GM23338 (cell line): ENCODE measurements at regions not wholly inside any gene's neighbourhood (a gene's known extent, or its start where the extent isn't known, plus 50 kb on each side); places are given as distances from the start of the nearest gene placed in this dataset.

Experiments
- ATAC-seq: fragments of 200-7000 bp; cut with Tn5 transposase; 3 replicates; pipeline ENCODE4 v1.9.1; 2020
- DNase-seq: peaks from one replicate; pipeline ENCODE4 v3.0.0-alpha.2; 2015; ENCODE audit warnings: low spot score
- H2AFZ ChIP-seq: fragments of 200-600 bp; sonication (generic); 2 replicates; pipeline ENCODE4 v1.8.0; 2016; ENCODE audit warnings: antibody characterized with exemption, mild to moderate bottlenecking, moderate library complexity
- H3F3A ChIP-seq: fragments of 200-600 bp; sonication (generic); replicated peaks from 2 replicates; pipeline ENCODE4 v1.8.0; 2017; ENCODE audit warnings: antibody characterized with exemption, mixed run types, low read depth
- H3K27ac ChIP-seq: fragments of 200-600 bp; sonication (generic); 2 replicates; pipeline ENCODE4 v1.6.1; 2016; ENCODE audit warnings: low read depth
- H3K27me3 ChIP-seq: fragments of 200-600 bp; sonication (generic); 2 replicates; pipeline ENCODE4 v1.8.0; 2016; ENCODE audit warnings: mild to moderate bottlenecking, mixed run types, moderate library complexity; ENCODE audit not compliant: insufficient read depth
- H3K36me3 ChIP-seq: fragments of 200-600 bp; sonication (generic); 2 replicates; pipeline ENCODE4 v1.8.0; 2016; ENCODE audit warnings: mild to moderate bottlenecking; ENCODE audit not compliant: insufficient read depth
- H3K4me1 ChIP-seq: fragments of 200-600 bp; sonication (generic); 2 replicates; pipeline ENCODE4 v1.8.0; 2016; ENCODE audit warnings: mild to moderate bottlenecking, moderate library complexity; ENCODE audit not compliant: insufficient read depth
- H3K4me2 ChIP-seq: fragments of 200-600 bp; sonication (generic); 2 replicates; pipeline ENCODE4 v1.7.1; 2017; ENCODE audit warnings: mixed run types
- H3K4me3 ChIP-seq: fragments of 200-600 bp; sonication (generic); 2 replicates; pipeline ENCODE4 v1.6.1; 2016; ENCODE audit warnings: mixed run types
- H3K79me2 ChIP-seq: fragments of 200-600 bp; sonication (generic); replicated peaks from 2 replicates; pipeline ENCODE4 v1.8.0; 2017; ENCODE audit warnings: mild to moderate bottlenecking; ENCODE audit not compliant: insufficient read depth
- H3K9me2 ChIP-seq: fragments of 200-600 bp; sonication (generic); 2 replicates; pipeline ENCODE4 v1.8.0; 2017; ENCODE audit not compliant: insufficient read depth
- H4K20me1 ChIP-seq: fragments of 200-600 bp; sonication (generic); replicated peaks from 2 replicates; pipeline ENCODE4 v1.8.0; 2017; ENCODE audit warnings: mild to moderate bottlenecking; ENCODE audit not compliant: insufficient read depth
- H3K27ac Mint-ChIP-seq: 2 replicates; pipeline ENCODE4 v1.8.0; 2020; ENCODE audit warnings: inconsistent platforms, mild to moderate bottlenecking, moderate library complexity, mixed read lengths
- H3K27me3 Mint-ChIP-seq: 3 replicates; pipeline ENCODE4 v1.8.0; 2022; ENCODE audit warnings: low read depth, mild to moderate bottlenecking, moderate library complexity, mixed read lengths, inconsistent platforms; ENCODE audit not compliant: insufficient read depth, poor library complexity
- H3K36me3 Mint-ChIP-seq: 3 replicates; pipeline ENCODE4 v1.8.0; 2021; ENCODE audit warnings: low read depth, mild to moderate bottlenecking, inconsistent platforms, moderate library complexity, mixed read lengths
- H3K4me1 Mint-ChIP-seq: 3 replicates; pipeline ENCODE4 v1.8.0; 2020; ENCODE audit warnings: mild to moderate bottlenecking, inconsistent platforms, mixed read lengths
- H3K4me3 Mint-ChIP-seq: 3 replicates; pipeline ENCODE4 v1.8.0; 2021; ENCODE audit warnings: moderate library complexity, mild to moderate bottlenecking, inconsistent platforms, mixed read lengths
- H3K9me3 Mint-ChIP-seq: 3 replicates; pipeline ENCODE4 v1.8.0; 2020; ENCODE audit warnings: moderate library complexity, mild to moderate bottlenecking, inconsistent platforms, mixed read lengths
- CREB1 ChIP-seq: fragments of 250-450 bp; sonication (Bioruptor Pico); IDR thresholded peaks from 2 replicates; pipeline ENCODE4 v1.5.0; 2020; ENCODE audit warnings: low read depth, mild to moderate bottlenecking, moderate library complexity
- ETS1 ChIP-seq: IDR thresholded peaks from 2 replicates; pipeline ENCODE4 v1.6.1; 2016; ENCODE audit warnings: antibody characterized with exemption
- EZH2 ChIP-seq: fragments of 200-600 bp; sonication (generic); IDR thresholded peaks from one replicate; pipeline ENCODE4 v1.8.0; 2017; ENCODE audit warnings: antibody characterized with exemption, mild to moderate bottlenecking, low read depth; ENCODE audit not compliant: unreplicated experiment
- EZH2phosphoT487 ChIP-seq: fragments of 200-600 bp; sonication (generic); IDR thresholded peaks from one replicate; pipeline ENCODE4 v1.8.1; 2018; ENCODE audit warnings: antibody characterized with exemption; ENCODE audit not compliant: unreplicated experiment
- JUNB ChIP-seq: IDR thresholded peaks from one replicate; pipeline ENCODE4 v1.6.1; 2016; ENCODE audit warnings: antibody characterized with exemption; ENCODE audit not compliant: unreplicated experiment
- NANOG ChIP-seq: IDR thresholded peaks from 2 replicates; pipeline ENCODE4 v1.6.1; 2016; ENCODE audit warnings: antibody characterized with exemption, borderline replicate concordance
- POLR2AphosphoS5 ChIP-seq: IDR thresholded peaks from 2 replicates; pipeline ENCODE4 v1.6.1; 2016; ENCODE audit warnings: antibody characterized with exemption, low read depth
- STAT1 ChIP-seq: IDR thresholded peaks from one replicate; pipeline ENCODE4 v1.6.1; 2016; ENCODE audit warnings: antibody characterized with exemption; ENCODE audit not compliant: unreplicated experiment
- ZNF114 ChIP-seq: fragments of 250-450 bp; sonication (Bioruptor Pico); IDR thresholded peaks from 2 replicates; pipeline ENCODE4 v1.5.0; 2020; ENCODE audit warnings: mild to moderate bottlenecking, moderate library complexity
- ZNF331 ChIP-seq: fragments of 250-450 bp; sonication (Bioruptor Pico); IDR thresholded peaks from 2 replicates; pipeline ENCODE4 v1.5.0; 2020; ENCODE audit warnings: low read depth, mild to moderate bottlenecking, moderate library complexity
- ZNF462 ChIP-seq: fragments of 250-450 bp; sonication (Bioruptor Pico); IDR thresholded peaks from 2 replicates; pipeline ENCODE4 v1.5.0; 2020; ENCODE audit warnings: mild to moderate bottlenecking, moderate library complexity
- TF ChIP-seq, protein P1 (sequence below): IDR thresholded peaks from one replicate; pipeline ENCODE4 v1.6.1; 2018; ENCODE audit warnings: antibody characterized with exemption; ENCODE audit not compliant: unreplicated experiment
- TF ChIP-seq, protein P2 (sequence below), 2 experiments: fragments of 200-600 bp in 1 of 2; sonication (generic) in 1 of 2; conservative IDR thresholded peaks; 2 replicates each; pipeline versions ENCODE4 v1.5.1 to v1.6.1; 2016 to 2017; ENCODE audit warnings: antibody characterized with exemption in 2 of 2, low read depth in 2 of 2, mild to moderate bottlenecking in 2 of 2, moderate library complexity in 1 of 2

DNA sequence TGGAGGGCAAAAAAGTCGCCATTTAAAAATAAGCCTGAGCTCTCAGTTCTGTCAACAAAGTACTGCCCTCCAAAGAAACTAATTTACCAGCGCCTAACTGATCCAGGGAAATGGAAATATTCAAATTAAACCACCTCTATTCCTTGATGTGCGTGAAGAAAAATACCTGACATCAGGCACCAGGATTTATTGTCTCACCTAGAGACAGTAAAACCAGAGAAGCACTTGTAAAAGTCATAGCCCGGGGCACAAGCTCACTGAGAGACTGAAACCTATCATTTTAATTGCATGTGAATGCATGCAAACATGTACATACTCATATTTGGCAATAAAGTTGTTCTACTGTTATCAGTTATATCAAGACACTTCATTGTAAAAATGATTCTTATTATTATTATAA is 147.3 kb upstream of the VSTM2A start:
- Histone ChIP-seq H3K4me3 (no peak overlapping the region), H3K36me3 (no peaks in the 10 kb centered on the region), H3K4me2 (no peak overlapping the region), H3K79me2 (no peaks in the 10 kb centered on the region), H3K9me2 (no peaks in the 10 kb centered on the region), H3K27me3 (no peaks in the 10 kb centered on the region), H3K4me1 (no peaks in the 10 kb centered on the region; the same call in 1 of the 2 replicates), H4K20me1 (no peaks in the 10 kb centered on the region), H2AFZ (no peak overlapping the region), H3F3A (peaks cover 3% of the 10 kb centered on the region; the same call in 1 of the 2 replicates), H3K27ac (no peak overlapping the region)
- H3K27me3 Mint-ChIP-seq = no peaks in the 10 kb centered on the region
- no peaks in the 10 kb centered on the region for H3K4me1 Mint-ChIP-seq
- H3K36me3 Mint-ChIP-seq = peaks cover 12% of the 10 kb centered on the region; the same call in 2 of the 3 replicates
- DNase-seq (no peak), ATAC-seq (no peak)
- no peak overlapping the region for H3K4me3 Mint-ChIP-seq
- TF ChIP-seq, protein P1, sequence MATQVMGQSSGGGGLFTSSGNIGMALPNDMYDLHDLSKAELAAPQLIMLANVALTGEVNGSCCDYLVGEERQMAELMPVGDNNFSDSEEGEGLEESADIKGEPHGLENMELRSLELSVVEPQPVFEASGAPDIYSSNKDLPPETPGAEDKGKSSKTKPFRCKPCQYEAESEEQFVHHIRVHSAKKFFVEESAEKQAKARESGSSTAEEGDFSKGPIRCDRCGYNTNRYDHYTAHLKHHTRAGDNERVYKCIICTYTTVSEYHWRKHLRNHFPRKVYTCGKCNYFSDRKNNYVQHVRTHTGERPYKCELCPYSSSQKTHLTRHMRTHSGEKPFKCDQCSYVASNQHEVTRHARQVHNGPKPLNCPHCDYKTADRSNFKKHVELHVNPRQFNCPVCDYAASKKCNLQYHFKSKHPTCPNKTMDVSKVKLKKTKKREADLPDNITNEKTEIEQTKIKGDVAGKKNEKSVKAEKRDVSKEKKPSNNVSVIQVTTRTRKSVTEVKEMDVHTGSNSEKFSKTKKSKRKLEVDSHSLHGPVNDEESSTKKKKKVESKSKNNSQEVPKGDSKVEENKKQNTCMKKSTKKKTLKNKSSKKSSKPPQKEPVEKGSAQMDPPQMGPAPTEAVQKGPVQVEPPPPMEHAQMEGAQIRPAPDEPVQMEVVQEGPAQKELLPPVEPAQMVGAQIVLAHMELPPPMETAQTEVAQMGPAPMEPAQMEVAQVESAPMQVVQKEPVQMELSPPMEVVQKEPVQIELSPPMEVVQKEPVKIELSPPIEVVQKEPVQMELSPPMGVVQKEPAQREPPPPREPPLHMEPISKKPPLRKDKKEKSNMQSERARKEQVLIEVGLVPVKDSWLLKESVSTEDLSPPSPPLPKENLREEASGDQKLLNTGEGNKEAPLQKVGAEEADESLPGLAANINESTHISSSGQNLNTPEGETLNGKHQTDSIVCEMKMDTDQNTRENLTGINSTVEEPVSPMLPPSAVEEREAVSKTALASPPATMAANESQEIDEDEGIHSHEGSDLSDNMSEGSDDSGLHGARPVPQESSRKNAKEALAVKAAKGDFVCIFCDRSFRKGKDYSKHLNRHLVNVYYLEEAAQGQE = no peak
- TF ChIP-seq NANOG = no peak
- TF ChIP-seq POLR2AphosphoS5 = no peak
- TF ChIP-seq ZNF114 (CRISPR knock-in tag) = no peak
- TF ChIP-seq STAT1 = no peak
- no peak for TF ChIP-seq ZNF462 (CRISPR knock-in tag)
- TF ChIP-seq EZH2 = no peak
- no peak for TF ChIP-seq ZNF331 (CRISPR knock-in tag)
- TF ChIP-seq CREB1 (CRISPR knock-in tag) = no peak
- TF ChIP-seq, protein P2, sequence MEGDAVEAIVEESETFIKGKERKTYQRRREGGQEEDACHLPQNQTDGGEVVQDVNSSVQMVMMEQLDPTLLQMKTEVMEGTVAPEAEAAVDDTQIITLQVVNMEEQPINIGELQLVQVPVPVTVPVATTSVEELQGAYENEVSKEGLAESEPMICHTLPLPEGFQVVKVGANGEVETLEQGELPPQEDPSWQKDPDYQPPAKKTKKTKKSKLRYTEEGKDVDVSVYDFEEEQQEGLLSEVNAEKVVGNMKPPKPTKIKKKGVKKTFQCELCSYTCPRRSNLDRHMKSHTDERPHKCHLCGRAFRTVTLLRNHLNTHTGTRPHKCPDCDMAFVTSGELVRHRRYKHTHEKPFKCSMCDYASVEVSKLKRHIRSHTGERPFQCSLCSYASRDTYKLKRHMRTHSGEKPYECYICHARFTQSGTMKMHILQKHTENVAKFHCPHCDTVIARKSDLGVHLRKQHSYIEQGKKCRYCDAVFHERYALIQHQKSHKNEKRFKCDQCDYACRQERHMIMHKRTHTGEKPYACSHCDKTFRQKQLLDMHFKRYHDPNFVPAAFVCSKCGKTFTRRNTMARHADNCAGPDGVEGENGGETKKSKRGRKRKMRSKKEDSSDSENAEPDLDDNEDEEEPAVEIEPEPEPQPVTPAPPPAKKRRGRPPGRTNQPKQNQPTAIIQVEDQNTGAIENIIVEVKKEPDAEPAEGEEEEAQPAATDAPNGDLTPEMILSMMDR (conservative IDR thresholded peaks at IDR 0.05; ENCODE audit: low read depth in 2 of 2) = no peak
- TF ChIP-seq ETS1 = no peak
- TF ChIP-seq EZH2phosphoT487 = no peak
- no peak for TF ChIP-seq JUNB
- H3K9me3 Mint-ChIP-seq = peaks cover 20% of the 10 kb centered on the region
- H3K27ac Mint-ChIP-seq = no peak overlapping the region
